ENCODE measurements at regions not wholly inside any gene's neighbourhood (a gene's known extent, or its start where the extent isn't known, plus 50 kb on each side); places are given as distances from the start of the nearest gene placed in this dataset.
"Not testable (repeated sequence)": the region's sequence is repeated elsewhere in the genome, so short reads cannot be mapped to it uniquely, and the experiment has no call there.

- DNase-seq (ENCODE audit: low read depth), result no peak
- no peak overlapping the region for H3K4me3 ChIP-seq (ENCODE audit: low read depth, low read length)
These were observed 94.9 kb upstream of the NREP start for GRCh38 chr5:111851631-111852548.

GRCh38 chr5:111848476-111848875 lies 91.5 kb upstream of the NREP start:
- DNase-seq (ENCODE audit: low read depth), result no peak

GRCh38 chr5:111847052-111847925 lies 90.3 kb upstream of the NREP start:
- H3K4me3 ChIP-seq (ENCODE audit: low read depth, low read length), result no peak overlapping the region
- DNase-seq (ENCODE audit: low read depth), result no peak

More at GRCh38 chr5:111848476-111848875, 91.5 kb upstream of the NREP start:
- no peak overlapping the region for H3K4me3 ChIP-seq (ENCODE audit: low read depth, low read length)

GRCh38 chr5:111840036-111840674 lies 83.2 kb upstream of the NREP start:
- DNase-seq (ENCODE audit: low read depth), result no peak
- H3K4me3 ChIP-seq (ENCODE audit: low read depth, low read length), result no peak overlapping the region

GRCh38 chr5:111839438-111839837 lies 82.4 kb upstream of the NREP start:
- DNase-seq (ENCODE audit: low read depth), result no peak
- no peak overlapping the region for H3K4me3 ChIP-seq (ENCODE audit: low read depth, low read length)

DNA sequence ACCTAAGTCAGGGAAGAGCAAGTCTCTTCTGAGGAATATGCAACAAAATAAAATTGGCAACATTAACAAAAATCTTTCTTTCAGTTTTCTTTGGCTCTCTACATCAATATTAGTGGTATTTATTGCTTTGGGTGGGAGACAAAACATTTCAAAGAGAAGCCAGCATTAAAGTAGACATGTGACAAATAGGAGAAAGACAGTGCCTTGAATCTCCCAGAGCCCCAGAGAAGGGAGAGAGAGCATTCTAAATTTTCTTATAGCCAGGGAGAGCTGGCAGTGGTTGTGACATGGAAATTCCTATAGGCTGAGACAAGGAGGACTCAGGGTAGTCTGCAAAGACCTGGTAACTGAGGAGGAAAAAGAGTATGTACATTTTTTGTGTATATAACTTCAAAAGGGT lies 79.4 kb upstream of the NREP start:
- H3K4me3 ChIP-seq (ENCODE audit: low read depth, low read length), result no peak overlapping the region
- DNase-seq (ENCODE audit: low read depth), result no peak

- H3K4me3 ChIP-seq (ENCODE audit: low read depth, low read length), result no peak overlapping the region
These were observed 78.1 kb upstream of the NREP start for GRCh38 chr5:111834926-111835599.

GRCh38 chr5:111830333-111830732 lies 73.3 kb upstream of the NREP start:
- no peak overlapping the region for H3K4me3 ChIP-seq (ENCODE audit: low read depth, low read length)
- no peak for DNase-seq (ENCODE audit: low read depth)

More at GRCh38 chr5:111834926-111835599, 78.1 kb upstream of the NREP start:
- DNase-seq (ENCODE audit: low read depth), result no peak

- DNase-seq (ENCODE audit: low read depth), result peak; percentile 74
- no peak overlapping the region for H3K4me3 ChIP-seq (ENCODE audit: low read depth, low read length)
These were observed 72.7 kb upstream of the NREP start for GRCh38 chr5:111829701-111830100.

- H3K4me3 ChIP-seq (ENCODE audit: low read depth, low read length), result no peak overlapping the region
- no peak for DNase-seq (ENCODE audit: low read depth)
These were observed 69.1 kb upstream of the NREP start for GRCh38 chr5:111826064-111826463.

GRCh38 chr5:111820072-111820471 lies 63.1 kb upstream of the NREP start:
- H3K4me3 ChIP-seq (ENCODE audit: low read depth, low read length), result no peak overlapping the region
- DNase-seq (ENCODE audit: low read depth), result no peak

DNA sequence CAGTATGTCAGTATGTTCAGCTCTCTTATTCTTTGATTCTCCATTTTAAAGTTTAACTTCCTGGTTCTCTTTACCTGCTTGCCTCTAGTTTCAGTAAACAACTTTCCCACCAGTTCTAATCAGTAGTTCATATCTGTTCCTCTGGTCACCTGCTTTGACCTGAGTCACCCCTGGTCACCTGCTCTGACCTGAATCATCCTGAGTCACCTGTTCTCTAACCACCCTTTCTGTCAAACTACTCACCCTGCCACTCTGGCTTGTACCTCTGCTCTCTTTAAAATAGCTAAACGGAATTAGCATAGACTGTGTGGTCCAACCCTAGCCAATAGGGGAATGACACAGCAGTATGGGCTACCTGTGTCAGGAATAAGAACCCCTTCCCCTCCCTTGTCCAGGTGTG lies 62.0 kb upstream of the NREP start:
- H3K4me3 ChIP-seq (ENCODE audit: low read depth, low read length), result not testable (repeated sequence)

GRCh38 chr5:111813537-111813936 lies 56.5 kb upstream of the NREP start:
- DNase-seq (ENCODE audit: low read depth), result no peak
- no peak overlapping the region for H3K4me3 ChIP-seq (ENCODE audit: low read depth, low read length)

More for the DNA sequence above, 62.0 kb upstream of the NREP start:
- DNase-seq (ENCODE audit: low read depth), result not testable (repeated sequence)

DNA sequence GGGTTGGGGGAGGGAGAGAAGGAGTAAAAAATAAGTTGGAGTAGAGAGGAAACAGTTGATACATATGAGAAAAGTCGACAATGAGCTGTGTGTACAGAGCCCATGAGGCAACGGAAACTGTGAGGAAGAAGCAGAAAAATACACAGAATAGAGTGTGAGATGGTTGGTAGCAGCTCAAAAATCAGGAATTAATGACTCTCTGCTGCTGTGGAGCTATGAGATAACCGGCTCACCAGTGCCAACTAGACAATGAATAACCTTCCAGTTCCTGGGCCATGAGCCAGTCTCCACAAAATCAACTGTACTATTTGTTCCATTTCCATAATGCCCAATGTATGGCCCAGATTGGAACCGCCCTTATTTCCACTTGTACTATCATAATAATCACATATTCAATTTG lies 53.1 kb upstream of the NREP start:
- H3K4me3 ChIP-seq (ENCODE audit: low read depth, low read length), result no peak overlapping the region
- DNase-seq (ENCODE audit: low read depth), result no peak
